Forelimb muscle (tissue), 1 donor: ENCODE measurements at regions not wholly inside any gene's neighbourhood (a gene's known extent, or its start where the extent isn't known, plus 50 kb on each side); places are given as distances from the start of the nearest gene placed in this dataset.
"Not testable (repeated sequence)": the region's sequence is repeated elsewhere in the genome, so short reads cannot be mapped to it uniquely, and the experiment has no call there.

ENCODE experiments used
- DNase-seq: peaks from one replicate; pipeline ENCODE4 v3.0.0-alpha.2; 2013; ENCODE audit warnings: low read depth

- no peak for DNase-seq
Measured at GRCh38 chr7:121563177-121563576, 167.1 kb upstream of the FAM3C start.

- no peak for DNase-seq
Measured at GRCh38 chr7:121562259-121562658, 166.2 kb upstream of the FAM3C start.

GRCh38 chr7:121561717-121562116 is 165.6 kb upstream of the FAM3C start:
- no peak for DNase-seq

- no peak for DNase-seq
Measured at GRCh38 chr7:121560267-121560990, 164.3 kb upstream of the FAM3C start.

- no peak for DNase-seq
Measured at GRCh38 chr7:121558288-121558687, 162.2 kb upstream of the FAM3C start.

GRCh38 chr7:121557034-121557892 is 161.2 kb upstream of the FAM3C start:
- no peak for DNase-seq

GRCh38 chr7:121555558-121555957 is 159.4 kb upstream of the FAM3C start:
- no peak for DNase-seq

- DNase-seq: peak; percentile 50
Measured at GRCh38 chr7:121547544-121548092, 151.5 kb upstream of the FAM3C start.

- DNase-seq: no peak
Measured at GRCh38 chr7:121546632-121547543, 150.8 kb upstream of the FAM3C start.

GRCh38 chr7:121545418-121545817 is 149.3 kb upstream of the FAM3C start:
- no peak for DNase-seq

- no peak for DNase-seq
Measured at GRCh38 chr7:121544726-121545125, 148.6 kb upstream of the FAM3C start.

- DNase-seq: no peak
Measured at GRCh38 chr7:121544238-121544637, 148.1 kb upstream of the FAM3C start.

GRCh38 chr7:121541457-121541856 is 145.3 kb upstream of the FAM3C start:
- no peak for DNase-seq

- DNase-seq: no peak
Measured at GRCh38 chr7:121540138-121540537, 144.0 kb upstream of the FAM3C start.

GRCh38 chr7:121537031-121537430 is 140.9 kb upstream of the FAM3C start:
- DNase-seq: no peak

- DNase-seq: no peak
Measured at GRCh38 chr7:121531175-121532070, 135.3 kb upstream of the FAM3C start.

- DNase-seq: no peak
Measured at GRCh38 chr7:121530227-121531174, 134.4 kb upstream of the FAM3C start.

GRCh38 chr7:121529003-121529402 is 132.9 kb upstream of the FAM3C start:
- DNase-seq: no peak

GRCh38 chr7:121526210-121526609 is 130.1 kb upstream of the FAM3C start:
- DNase-seq: not testable (repeated sequence)
